Posterior vena cava (tissue), 2 donors: ENCODE measurements at regions not wholly inside any gene's neighbourhood (a gene's known extent, or its start where the extent isn't known, plus 50 kb on each side); places are given as distances from the start of the nearest gene placed in this dataset.

ENCODE experiments used
- DNase-seq: peaks from one replicate; pipeline ENCODE4 v3.0.0-alpha.2; 2020; ENCODE audit warnings: low spot score
- intact Hi-C, 2 donors: fragments of 100-400 bp; cut with DNase I; formaldehyde crosslinking; loops; one replicate each; pipeline versions ENCODE4 v1.14.1 to v1.14.2; 2022 to 2023
- donor health status: DM: yes; HTN: yes; CAD: no.
- donor health status: DM: yes; HTN: yes; CAD: no.

DNA sequence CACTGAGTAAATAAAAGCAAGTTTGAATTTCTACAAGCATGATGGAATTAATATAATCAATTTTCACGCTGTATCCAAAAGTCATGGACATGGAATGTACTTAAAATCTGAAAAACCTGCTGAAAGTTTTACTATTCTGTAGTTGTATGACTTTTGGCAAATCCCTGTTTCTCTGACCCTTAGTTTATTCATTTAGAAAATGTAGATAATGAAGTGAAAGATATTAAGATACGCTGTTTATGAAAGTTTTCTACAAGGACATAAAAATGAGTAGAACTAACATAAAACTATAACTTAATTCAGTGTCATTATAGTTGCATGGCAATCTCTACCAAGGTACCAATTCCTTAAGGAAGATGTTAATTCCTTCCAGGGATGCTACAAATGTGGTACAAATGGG lies 363.2 kb upstream of the MPDZ start:
- no peak for DNase-seq
- intact Hi-C loops = no loop called here

DNA sequence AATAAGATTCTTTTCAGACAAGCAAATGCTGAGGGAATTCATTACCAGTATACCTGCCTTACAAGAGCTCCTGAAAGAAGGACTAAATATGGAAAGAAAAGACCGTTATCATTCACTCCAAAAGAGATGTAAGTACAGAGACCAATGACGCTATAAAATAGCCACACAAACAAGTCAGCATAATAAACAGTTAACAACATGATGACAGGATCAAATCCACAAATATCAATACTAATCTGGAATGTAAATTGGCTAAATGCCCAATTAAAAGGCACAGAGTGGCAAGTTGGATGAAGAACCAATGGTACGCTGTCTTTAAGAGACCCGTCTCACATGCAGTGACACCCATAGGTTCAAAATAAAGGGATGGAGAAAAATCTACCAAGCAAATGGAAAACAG lies 349.6 kb upstream of the MPDZ start:
- intact Hi-C loops = no loop called here
- DNase-seq = no peak

DNA sequence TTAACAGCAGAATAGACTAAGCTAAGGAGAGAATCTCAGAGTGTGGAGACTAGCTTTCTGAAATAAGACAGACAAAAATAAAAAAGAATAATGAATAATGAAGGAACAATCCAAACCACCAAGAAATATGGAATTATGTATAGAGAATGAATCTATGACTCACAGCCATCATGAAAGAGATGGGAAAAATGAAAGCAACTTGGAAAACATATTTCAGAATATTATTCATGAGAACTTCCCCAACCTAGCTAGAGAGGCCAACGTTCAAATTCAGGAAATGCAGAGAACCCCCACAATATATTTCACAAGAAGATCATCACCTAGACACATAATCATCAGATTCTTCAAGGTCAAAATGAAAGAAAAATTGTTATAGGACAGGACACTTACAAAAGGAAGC lies 349.0 kb upstream of the MPDZ start:
- intact Hi-C loops = no loop called here
- DNase-seq = no peak

- intact Hi-C loops = no loop called here
- no peak for DNase-seq
These were observed 348.0 kb upstream of the MPDZ start for GRCh38 chr9:13627502-13627901.

DNA sequence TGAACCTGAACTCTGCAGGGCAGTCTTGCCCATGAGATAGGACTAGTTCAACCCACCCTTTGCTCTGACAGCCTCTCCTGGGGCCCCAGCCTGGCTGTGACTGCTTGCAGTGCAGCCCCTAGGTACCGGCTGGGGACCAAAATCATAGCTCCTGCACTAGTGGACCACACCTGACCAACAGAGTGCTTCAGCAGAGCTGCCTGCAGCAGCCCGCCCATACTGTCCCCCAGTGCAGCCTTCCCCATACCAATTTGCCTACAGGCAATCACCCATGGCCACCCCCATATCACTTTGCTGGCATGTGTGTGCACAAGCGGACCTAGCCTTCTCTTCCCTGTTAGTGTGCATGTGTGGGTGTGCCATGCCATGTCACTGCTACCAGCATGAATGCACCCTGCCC lies 347.6 kb upstream of the MPDZ start:
- no peak for DNase-seq
- intact Hi-C loops = no loop called here

- no peak for DNase-seq
- intact Hi-C loops = no loop called here
These were observed 347.1 kb upstream of the MPDZ start for GRCh38 chr9:13626601-13627000.

DNA sequence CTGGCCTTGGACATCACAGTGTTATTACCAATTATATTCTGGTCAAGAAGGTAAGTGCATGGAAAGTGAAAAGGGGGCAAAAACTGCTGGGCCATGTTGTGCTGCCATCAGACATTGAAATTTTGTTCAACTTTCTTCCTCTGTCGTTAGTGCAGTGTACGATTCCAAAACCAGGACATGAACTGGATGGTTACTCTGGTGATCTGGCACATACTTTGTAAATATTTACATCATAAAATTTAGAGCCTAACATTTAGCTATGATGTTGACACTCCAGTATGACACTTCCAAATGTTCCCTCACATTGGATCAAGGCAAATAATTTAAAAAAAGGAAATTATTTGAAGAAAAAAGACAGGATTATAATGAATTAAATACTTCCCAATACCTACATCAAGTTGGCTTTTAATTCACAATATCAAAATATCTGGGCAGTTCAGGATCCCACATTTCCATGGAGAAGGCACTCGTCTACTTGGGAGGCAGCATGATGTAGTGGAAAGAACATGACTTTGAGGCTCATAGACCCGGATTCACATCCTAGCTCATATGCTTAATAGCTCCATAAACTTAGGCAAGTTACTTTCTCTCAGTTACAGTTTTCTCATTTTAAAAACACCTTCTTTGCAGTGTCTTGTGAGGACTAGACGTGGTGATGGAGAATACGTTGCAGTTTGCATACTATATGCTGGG lies 342.5 kb upstream of the MPDZ start:
- no peak for DNase-seq
- intact Hi-C loops = no loop called here

DNA sequence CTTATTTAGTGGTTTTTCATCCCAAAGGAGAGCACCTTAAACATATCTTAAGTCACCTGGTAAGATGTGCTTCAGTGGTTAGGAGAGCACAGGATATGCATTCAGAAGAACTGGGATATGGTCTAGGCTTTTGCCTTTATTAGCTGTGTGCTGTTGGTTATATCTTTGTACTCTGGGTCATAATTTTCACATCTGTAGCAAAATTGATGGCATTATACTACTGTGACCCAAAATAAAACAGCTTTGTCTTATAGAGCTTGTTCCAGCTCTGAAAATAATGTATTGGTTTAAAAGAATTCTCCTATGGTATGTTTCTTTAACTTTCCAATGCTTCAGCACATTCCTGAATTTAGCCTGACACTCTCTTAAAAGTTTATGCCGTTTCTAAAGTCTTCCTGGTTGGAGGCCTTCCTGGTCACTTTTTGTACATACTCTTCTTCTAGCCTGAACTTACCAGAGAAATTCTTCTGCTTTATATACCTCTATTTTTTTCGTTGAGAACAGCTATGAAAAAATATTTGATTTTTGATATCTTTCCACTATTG lies 337.1 kb upstream of the MPDZ start:
- no peak for DNase-seq
- intact Hi-C loops = no loop called here

- DNase-seq = no peak
- intact Hi-C loops = no loop called here
These were observed 336.4 kb upstream of the MPDZ start for GRCh38 chr9:13615660-13616490.

DNA sequence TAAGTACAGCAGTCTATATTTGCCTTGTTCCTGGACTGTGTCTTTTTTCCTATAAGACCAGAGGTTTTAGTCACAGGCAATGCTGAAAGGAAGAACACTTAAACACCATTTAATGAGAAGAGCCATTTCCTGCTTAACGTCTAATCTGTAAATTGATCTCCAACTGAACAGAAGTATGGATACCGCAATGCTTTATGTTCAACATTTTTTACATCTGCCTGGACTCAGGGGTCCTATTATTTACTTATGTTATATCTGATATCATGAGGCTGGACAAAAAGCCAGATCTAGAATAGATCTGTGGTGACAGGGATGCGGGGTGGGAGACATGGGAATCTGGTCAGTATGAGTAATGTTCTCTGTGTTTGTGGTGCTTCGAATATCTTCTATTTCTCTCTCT lies 334.6 kb upstream of the MPDZ start:
- DNase-seq = no peak
- intact Hi-C loops = no loop called here

DNA sequence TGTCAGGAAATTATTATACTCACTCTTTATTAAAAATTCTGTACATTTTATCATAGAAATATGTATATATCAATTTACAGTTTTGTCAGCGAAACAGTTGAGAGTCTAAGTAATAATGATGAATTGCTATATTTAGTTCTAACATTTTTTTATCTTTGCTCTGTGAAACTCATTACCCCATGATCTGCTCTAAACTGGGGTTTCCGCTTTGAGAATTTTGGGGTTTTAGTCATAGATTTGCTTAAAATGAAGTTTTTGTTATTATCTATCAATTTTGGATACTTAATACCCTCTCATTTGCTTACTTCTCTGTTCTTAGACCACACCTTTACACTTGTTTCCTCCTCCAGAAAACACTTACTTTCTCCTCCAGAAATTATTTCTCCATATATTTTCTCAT lies 333.8 kb upstream of the MPDZ start:
- no peak for DNase-seq
- intact Hi-C loops = no loop called here

DNA sequence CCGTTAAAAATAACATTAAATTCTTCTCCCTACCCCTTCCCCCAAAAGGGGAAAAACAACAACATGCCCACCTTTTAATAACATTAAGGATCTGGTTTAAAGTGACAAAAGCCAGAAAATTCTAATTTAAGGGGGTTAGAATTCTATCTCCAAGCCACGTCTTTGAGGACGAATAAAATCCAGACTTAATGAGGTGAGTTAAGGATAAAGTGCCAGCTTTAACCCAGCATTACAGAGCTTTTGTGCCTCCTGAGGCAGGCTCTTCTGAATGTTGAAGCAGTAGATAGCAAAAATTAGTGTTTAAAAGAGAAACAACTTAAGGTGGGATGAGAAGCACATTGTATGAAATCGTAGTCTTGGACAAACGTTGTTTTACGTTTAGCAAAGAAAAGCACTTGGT lies 329.0 kb upstream of the MPDZ start:
- intact Hi-C loops = no loop called here
- no peak for DNase-seq

GRCh38 chr9:13607481-13608441 lies 328.3 kb upstream of the MPDZ start:
- intact Hi-C loops = no loop called here

DNA sequence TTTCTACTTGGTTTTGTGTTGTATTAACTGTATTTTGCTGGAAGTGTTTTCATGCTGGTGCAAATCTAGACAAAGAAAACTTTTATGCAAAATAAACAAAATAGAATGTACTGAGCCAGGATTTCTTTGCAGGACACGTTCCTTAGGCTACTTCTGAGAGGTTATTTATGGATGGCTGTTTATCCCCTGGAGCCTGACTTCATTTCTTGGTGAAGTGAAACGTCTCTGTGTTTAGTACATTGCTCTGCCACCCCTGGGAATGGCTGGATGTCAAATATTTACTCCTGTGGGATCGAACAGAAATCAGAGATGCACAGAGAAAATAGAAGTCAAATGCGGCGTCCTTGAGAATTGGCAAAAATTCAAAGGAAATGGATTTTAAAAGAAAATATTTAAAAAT lies 327.1 kb upstream of the MPDZ start:
- intact Hi-C loops = no loop called here
- no peak for DNase-seq

More at GRCh38 chr9:13607481-13608441, 328.3 kb upstream of the MPDZ start:
- no peak for DNase-seq

DNA sequence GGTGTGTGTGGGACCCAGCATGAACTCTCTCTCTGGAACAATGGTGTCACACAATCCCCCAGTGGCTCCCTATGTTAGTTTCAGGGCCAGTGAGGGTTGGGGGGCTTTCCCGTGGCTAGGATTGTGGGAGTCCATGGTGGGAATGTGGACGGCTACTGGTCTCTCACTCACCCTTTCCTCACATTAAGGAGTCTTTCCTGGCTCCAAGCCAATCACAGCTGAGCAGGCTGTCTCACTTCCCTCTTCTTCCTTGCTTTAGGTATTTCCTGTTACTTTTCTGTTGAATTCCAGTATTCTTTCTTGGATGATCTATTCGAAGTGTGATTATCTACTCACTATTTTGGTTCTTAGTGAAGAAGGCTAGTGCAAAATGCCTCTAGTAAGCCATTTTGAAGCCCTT lies 324.4 kb upstream of the MPDZ start:
- intact Hi-C loops = no loop called here
- no peak for DNase-seq

DNA sequence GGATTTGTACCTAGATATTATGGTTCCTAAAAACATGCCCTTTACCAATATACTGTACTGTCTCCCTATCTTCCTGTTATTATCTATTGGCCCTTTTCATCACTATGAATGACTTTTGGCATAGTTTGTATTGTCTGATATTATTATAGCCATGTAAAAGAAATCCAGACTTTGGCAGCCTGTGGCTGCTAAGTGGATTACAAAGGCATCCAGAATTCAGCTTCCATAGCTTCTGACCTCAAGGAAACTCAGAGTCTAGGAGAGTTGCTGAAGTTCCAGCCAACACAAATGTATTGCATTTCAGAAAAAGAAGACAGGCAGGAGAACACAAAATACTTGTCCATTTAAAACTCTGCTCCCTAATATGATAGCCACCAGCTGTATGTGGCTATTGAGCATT lies 319.2 kb upstream of the MPDZ start:
- intact Hi-C loops = no loop called here
- no peak for DNase-seq

- no peak for DNase-seq
- intact Hi-C loops = no loop called here
These were observed 317.9 kb upstream of the MPDZ start for GRCh38 chr9:13597427-13597826.

GRCh38 chr9:13597004-13597403 lies 317.5 kb upstream of the MPDZ start:
- no peak for DNase-seq
- intact Hi-C loops = no loop called here

DNA sequence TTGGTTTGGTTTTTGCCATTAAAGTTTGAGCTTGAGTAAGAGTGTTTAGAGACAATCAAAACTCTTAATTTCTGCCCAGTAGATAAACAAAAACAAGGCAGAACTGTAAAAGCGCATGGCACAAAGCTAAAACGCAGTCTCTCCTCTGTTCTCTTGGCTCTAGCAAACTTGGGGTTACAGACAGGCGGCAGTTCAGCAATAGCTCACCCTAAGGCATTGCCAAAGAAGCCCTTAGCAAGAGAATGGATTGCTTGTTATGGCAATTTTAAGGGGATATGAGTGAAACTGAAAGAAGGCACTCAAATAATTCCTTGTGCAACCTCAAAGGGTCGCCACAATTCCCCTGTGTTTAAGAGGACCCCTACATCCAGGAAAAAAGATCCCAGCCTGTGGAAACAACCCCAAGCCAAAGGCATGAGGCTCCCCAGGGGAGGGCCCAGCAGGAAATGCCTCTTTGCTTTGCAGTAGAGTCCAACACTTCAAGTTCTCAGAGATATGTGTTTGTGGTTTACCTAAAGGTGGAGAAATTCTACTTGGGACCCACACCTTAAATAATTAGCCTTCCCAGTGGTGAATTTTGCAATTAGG lies 317.0 kb upstream of the MPDZ start:
- DNase-seq = no peak
- intact Hi-C loops = no loop called here
